OCI-LY7 (cell line): ENCODE measurements at regions not wholly inside any gene's neighbourhood (a gene's known extent, or its start where the extent isn't known, plus 50 kb on each side); places are given as distances from the start of the nearest gene placed in this dataset.

Experiments
- BruUV-seq: library from RNA; stranded (reverse); fragments of 400-500 nt; replicated peaks from 2 replicates; lab custom pipeline; 2021; lab: Mats Ljungman, UMichigan
- CTCF ChIA-PET: fragments of 300-600 bp; sonication (Branson Sonifier 250); formaldehyde crosslinking; loops from one replicate; lab custom pipeline; 2022; ENCODE audit warnings: antibody characterized with exemption; ENCODE audit not compliant: unreplicated experiment; lab: Charles Lee
- POLR2A ChIA-PET: fragments of 300-600 bp; sonication (Branson Sonifier 250); formaldehyde crosslinking; loops from one replicate; lab custom pipeline; 2022; ENCODE audit warnings: antibody characterized with exemption; lab: Charles Lee
- DNase-seq: peaks from one replicate; pipeline ENCODE4 v3.0.0-alpha.2; 2015; ENCODE audit warnings: low spot score
- H2AFZ ChIP-seq: fragments of 200-600 bp; sonication (generic), shearing (Covaris generic); 2 replicates; pipeline ENCODE4 v1.6.1; 2014; ENCODE audit warnings: mild to moderate bottlenecking, antibody characterized with exemption, low read length, moderate library complexity
- H3K27ac ChIP-seq: fragments of 200-600 bp; sonication (generic); 2 replicates; pipeline ENCODE4 v1.5.1; 2014; ENCODE audit warnings: mixed run types, low read depth, mild to moderate bottlenecking, moderate library complexity, low read length, inconsistent platforms; ENCODE audit not compliant: poor library complexity, severe bottlenecking
- H3K36me3 ChIP-seq: fragments of 200-600 bp; sonication (generic); 2 replicates; pipeline ENCODE4 v1.6.1; 2014; ENCODE audit warnings: mild to moderate bottlenecking, antibody characterized with exemption, low read length, moderate library complexity, mixed read lengths; ENCODE audit not compliant: insufficient read depth
- H3K4me1 ChIP-seq: fragments of 200-600 bp; sonication (generic); 2 replicates; pipeline ENCODE4 v1.5.1; 2014; ENCODE audit warnings: mild to moderate bottlenecking, low read length; ENCODE audit not compliant: insufficient read depth, poor library complexity, severe bottlenecking
- H3K4me2 ChIP-seq: fragments of 200-600 bp; sonication (generic); 2 replicates; pipeline ENCODE4 v1.6.1; 2014; ENCODE audit warnings: mild to moderate bottlenecking, low read length
- H3K4me3 ChIP-seq: fragments of 200-600 bp; sonication (generic); 2 replicates; pipeline ENCODE4 v1.5.1; 2014; ENCODE audit warnings: mild to moderate bottlenecking, low read depth, low read length; ENCODE audit not compliant: poor library complexity, severe bottlenecking
- H3K79me2 ChIP-seq: fragments of 200-600 bp; sonication (generic); 2 replicates; pipeline ENCODE4 v1.6.1; 2016; ENCODE audit warnings: low read depth, mild to moderate bottlenecking, low read length, moderate library complexity, mixed read lengths; ENCODE audit not compliant: insufficient read depth
- H3K9me2 ChIP-seq: fragments of 200-600 bp; sonication (generic); 2 replicates; pipeline ENCODE4 v1.6.1; 2016; ENCODE audit warnings: mild to moderate bottlenecking, low read length, mixed read lengths; ENCODE audit not compliant: insufficient read depth
- H3K9me3 ChIP-seq: fragments of 200-600 bp; sonication (generic); 2 replicates; pipeline ENCODE4 v1.6.1; 2014; ENCODE audit warnings: mild to moderate bottlenecking, mixed run types, low read length, mixed read lengths
- H4K20me1 ChIP-seq: fragments of 200-600 bp; sonication (generic); 2 replicates; pipeline ENCODE4 v1.6.1; 2014; ENCODE audit warnings: mild to moderate bottlenecking, antibody characterized with exemption, low read length, moderate library complexity, mixed read lengths; ENCODE audit not compliant: insufficient read depth
- CTCF ChIP-seq: fragments of 200-600 bp; sonication (generic); conservative IDR thresholded peaks from 2 replicates; pipeline ENCODE4 v1.5.1; 2014; ENCODE audit warnings: mild to moderate bottlenecking, antibody characterized with exemption, low read length, moderate library complexity, mixed read lengths
- EZH2phosphoT487 ChIP-seq: fragments of 200-600 bp; sonication (generic); IDR thresholded peaks from 2 replicates; pipeline ENCODE4 v1.6.1; 2018; ENCODE audit warnings: low read depth, borderline replicate concordance, mild to moderate bottlenecking, mixed run types, antibody characterized with exemption, low read length, moderate library complexity, mixed read lengths
- intact Hi-C: fragments of 100-400 bp; cut with micrococcal nuclease; formaldehyde crosslinking; loops from one replicate; pipeline ENCODE4 v1.10.0; 2022; ENCODE audit not compliant: unreplicated experiment

DNA sequence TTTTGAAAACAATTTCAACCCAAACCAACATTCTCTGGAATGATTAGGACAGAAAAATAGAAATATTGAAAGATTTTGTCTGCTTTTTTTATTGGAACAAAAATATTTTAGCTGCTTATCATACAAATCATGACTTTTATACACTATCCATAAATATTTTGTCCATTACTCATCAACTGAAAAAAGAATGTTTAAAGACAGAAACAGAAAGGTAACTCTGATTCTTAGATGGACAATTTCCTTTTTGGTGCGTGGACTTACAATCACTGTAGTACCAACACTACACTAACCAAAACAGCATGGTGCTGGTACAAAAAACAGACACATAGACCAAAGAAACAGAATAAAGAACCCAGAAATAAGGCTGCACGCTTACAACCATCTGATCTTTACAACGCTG is 582.8 kb upstream of the CCDC54 start:
- CTCF ChIA-PET = no interaction called here
- no peak for DNase-seq
- Histone ChIP-seq H3K27ac (no peak overlapping the region), H3K4me2 (no peak overlapping the region), H3K9me2 (no peaks in the 10 kb centered on the region), H3K79me2 (no peaks in the 10 kb centered on the region), H3K36me3 (no peaks in the 10 kb centered on the region), H3K4me1 (no peaks in the 10 kb centered on the region), H4K20me1 (no peaks in the 10 kb centered on the region), H3K4me3 (no peak overlapping the region), H3K9me3 (no peaks in the 10 kb centered on the region), H2AFZ (no peak overlapping the region)
- intact Hi-C loops = no loop called here
- POLR2A ChIA-PET = interaction anchor here (0.6 to 0.7 kb wide), 6 partner anchors 53 to 1839 kb away, joined by 3 to 6 read pairs (median 4); no protein-coding TSS in a partner anchor
- TF ChIP-seq EZH2phosphoT487 (no peak), CTCF (no peak)
- no TSS peak for BruUV-seq

DNA sequence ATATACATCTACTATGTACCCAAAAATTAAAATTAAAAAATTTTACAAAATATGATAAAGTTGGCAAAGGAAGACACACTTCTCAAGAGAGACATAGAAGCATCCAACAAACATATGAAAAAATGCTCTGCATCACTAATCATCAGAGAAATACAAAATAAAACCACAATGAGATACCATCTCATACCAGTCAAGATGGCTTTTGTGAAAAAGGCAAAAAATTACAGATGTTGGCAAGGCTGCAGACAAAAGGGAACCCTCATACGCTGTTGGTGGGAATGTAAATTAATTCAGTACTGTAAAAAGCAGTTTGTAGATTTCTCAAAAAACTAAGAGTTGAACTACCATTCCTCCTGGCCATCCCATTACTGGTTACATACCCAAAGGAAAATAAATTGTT is 581.7 kb upstream of the CCDC54 start:
- no peak overlapping the region for H3K4me3 ChIP-seq
- H3K9me3 ChIP-seq = no peaks in the 10 kb centered on the region
- H2AFZ ChIP-seq = no peak overlapping the region
- H3K36me3 ChIP-seq = no peaks in the 10 kb centered on the region
- TF ChIP-seq EZH2phosphoT487 = no peak
- no peak for TF ChIP-seq CTCF
- intact Hi-C loops = no loop called here
- CTCF ChIA-PET = no interaction called here
- no peak for DNase-seq
- no peak overlapping the region for H3K27ac ChIP-seq
- no peaks in the 10 kb centered on the region for H4K20me1 ChIP-seq
- no peaks in the 10 kb centered on the region for H3K4me1 ChIP-seq
- no peaks in the 10 kb centered on the region for H3K9me2 ChIP-seq
- no peak overlapping the region for H3K4me2 ChIP-seq
- POLR2A ChIA-PET = no interaction called here
- no TSS peak for BruUV-seq
- no peaks in the 10 kb centered on the region for H3K79me2 ChIP-seq

GRCh38 chr3:106797461-106797860 is 579.8 kb upstream of the CCDC54 start:
- ChIA-PET POLR2A (no interaction called here), CTCF (no interaction called here)
- no peaks in the 10 kb centered on the region for H3K9me2 ChIP-seq
- H4K20me1 ChIP-seq = no peaks in the 10 kb centered on the region
- BruUV-seq = no TSS peak
- no peak overlapping the region for H3K4me3 ChIP-seq
- no peak for DNase-seq
- no peaks in the 10 kb centered on the region for H3K36me3 ChIP-seq
- H3K27ac ChIP-seq = no peak overlapping the region
- H3K9me3 ChIP-seq = no peaks in the 10 kb centered on the region
- H3K79me2 ChIP-seq = no peaks in the 10 kb centered on the region
- no peak for TF ChIP-seq CTCF
- no peak for TF ChIP-seq EZH2phosphoT487
- H3K4me1 ChIP-seq = no peaks in the 10 kb centered on the region
- intact Hi-C loops = no loop called here
- no peak overlapping the region for H2AFZ ChIP-seq
- no peak overlapping the region for H3K4me2 ChIP-seq
